ENCODE measurements at regions not wholly inside any gene's neighbourhood (a gene's known extent, or its start where the extent isn't known, plus 50 kb on each side); places are given as distances from the start of the nearest gene placed in this dataset.
A peak's percentile ranks its signal among the peaks of the same experiment; 100 is the strongest.

- TF ChIP-seq MXI1 (IDR thresholded peaks at IDR 0.05; ENCODE audit: borderline replicate concordance, low read depth, low read length) = no peak
These were observed 137.9 kb downstream of the RDH14 start (continued) for GRCh38 chr2:18422432-18423165.

GRCh38 chr2:18413676-18414396 is 146.6 kb downstream of the RDH14 start:
- peak; percentile 78 for ATAC-seq (ENCODE audit: low read depth)
- no peaks in the 10 kb centered on the region for H3K27me3 ChIP-seq (ENCODE audit: control insufficient read depth, insufficient read depth, low read length)
- H3K9ac ChIP-seq (ENCODE audit: low read depth, low read length) = no peak overlapping the region

More at GRCh38 chr2:18413676-18414396, 146.6 kb downstream of the RDH14 start:
- no peaks in the 10 kb centered on the region for H3K9me1 ChIP-seq (ENCODE audit: insufficient read depth, low read length)
- peak overlapping the region in 1 of 2 experiments; percentile 11; a peak in 2 of 4 replicates for H4K8ac ChIP-seq (ENCODE audit: low read depth in 2 of 2, low read length in 2 of 2)
- no peak overlapping the region for H3K4me3 ChIP-seq (ENCODE audit: insufficient read depth, low read depth, low read length)
- H2AK9ac ChIP-seq (replicated peaks; ENCODE audit: low read depth, low read length, poor library complexity) = no peak overlapping the region
- peak overlapping the region; percentile 74; the same call in 1 of the 2 replicates for H3K56ac ChIP-seq (ENCODE audit: extremely low read depth, insufficient read depth, low read length)
- dilution Hi-C loops (cut with HindIII; ENCODE audit: low sequenced_read_pairs, unreplicated experiment) = no loop called here
- H2BK5ac ChIP-seq (ENCODE audit: low read depth, low read length, poor library complexity, severe bottlenecking) = peak overlapping the region; percentile 90
- H3K4me2 ChIP-seq (ENCODE audit: low read depth, low read length) = peak overlapping the region; percentile 60
- H4K5ac ChIP-seq (ENCODE audit: low read depth, low read length) = no peak overlapping the region
- H3K4me1 ChIP-seq (ENCODE audit: control insufficient read depth, insufficient read depth, low read length) = peaks cover 6% of the 10 kb centered on the region
- no peaks in the 10 kb centered on the region for H3K79me1 ChIP-seq (ENCODE audit: low read depth in 1 of 2, low read length in 2 of 2)
- H2AFZ ChIP-seq (replicated peaks; ENCODE audit: low read length, poor library complexity) = no peak overlapping the region
- peak overlapping the region; percentile 3; the same call in 1 of the 2 replicates for H3K18ac ChIP-seq (ENCODE audit: low read depth, low read length)
- no CpG with 5 or more reads among the region's 2 CpGs for WGBS, 2 experiments (ENCODE audit: extremely low coverage in 2 of 2, insufficient read length in 1 of 2)
- BruUV-seq (replicated peaks) = no TSS peak
- peak; percentile 89 for DNase-seq
- peak overlapping the region; percentile 82 for H2BK120ac ChIP-seq (ENCODE audit: low read depth, low read length)
- H3K27ac ChIP-seq (ENCODE audit: insufficient read depth, low read length) = peak overlapping the region; percentile 66; the same call in 1 of the 2 replicates
- CTCF ChIA-PET = interaction anchor here (1.4 kb wide), 1 partner anchor 9 kb away, joined by 4 read pairs; no protein-coding TSS in a partner anchor
- no peaks in the 10 kb centered on the region for H3K9me3 ChIP-seq (ENCODE audit: control insufficient read depth, insufficient read depth, low read length)
- TF ChIP-seq FOS (IDR thresholded peaks at IDR 0.05; ENCODE audit: low read depth, low read length) (peak; percentile 36; the same call in 1 of the 2 replicates), BHLHE40 (IDR thresholded peaks at IDR 0.05; ENCODE audit: low read depth, low read length) (no peak)
- H4K91ac ChIP-seq (ENCODE audit: insufficient read depth, low read depth, low read length) = peak overlapping the region; percentile 19; the same call in 1 of the 2 replicates
- intact Hi-C loops (cut with micrococcal nuclease) = no loop called here
- peak overlapping the region; percentile 39 for H3K23ac ChIP-seq (ENCODE audit: low read depth, low read length)
- H4K20me1 ChIP-seq (ENCODE audit: insufficient read depth, low read length) = no peaks in the 10 kb centered on the region
- H3K14ac ChIP-seq (replicated peaks; ENCODE audit: low read depth, low read length) = 0 out of 2 replicates have a peak overlapping the region, but pooled peaks have one; percentile 37
- in situ Hi-C loops (cut with MboI; ENCODE audit: low sequenced_read_pairs) = no loop called here
- POLR2A ChIA-PET (ENCODE audit: unreplicated experiment) = no interaction called here
- no peaks in the 10 kb centered on the region for H3K36me3 ChIP-seq (ENCODE audit: control insufficient read depth, insufficient read depth, low read length)
- peak overlapping the region; percentile 57 for H2BK20ac ChIP-seq (ENCODE audit: low read depth, low read length)
- H3K4ac ChIP-seq (ENCODE audit: low read depth, low read length) = peak overlapping the region; percentile 62
- no peak overlapping the region for H2AK5ac ChIP-seq (ENCODE audit: low read depth, low read length)
- H2BK15ac ChIP-seq (ENCODE audit: low read depth, low read length) = peak overlapping the region; percentile 9; the same call in 1 of the 3 replicates

All from IMR-90 (cell line).